Smooth muscle cell (in vitro differentiated cells): ENCODE measurements at regions not wholly inside any gene's neighbourhood (a gene's known extent, or its start where the extent isn't known, plus 50 kb on each side); places are given as distances from the start of the nearest gene placed in this dataset.
"Not testable (repeated sequence)": the region's sequence is repeated elsewhere in the genome, so short reads cannot be mapped to it uniquely, and the experiment has no call there.

Experiments used
- DNase-seq: peaks from one replicate; lab custom pipeline; 2025; ENCODE audit not compliant: unreplicated experiment; lab: John Stamatoyannopoulos, UW
- H2AFZ ChIP-seq: fragments of 200-600 bp; sonication (generic); 2 replicates; pipeline ENCODE4 v1.6.0; 2016; ENCODE audit warnings: antibody characterized with exemption, low read depth, mild to moderate bottlenecking
- H3F3A ChIP-seq: fragments of 200-600 bp; sonication (generic); 2 replicates; pipeline ENCODE4 v1.6.0; 2017; ENCODE audit warnings: antibody characterized with exemption, low read depth
- H3K27ac ChIP-seq: fragments of 200-600 bp; sonication (generic); 2 replicates; pipeline ENCODE4 v1.5.1; 2016; ENCODE audit warnings: low read depth, mild to moderate bottlenecking
- H3K27me3 ChIP-seq: fragments of 200-600 bp; sonication (generic); 2 replicates; pipeline ENCODE4 v1.6.1; 2016; ENCODE audit warnings: low read depth, mild to moderate bottlenecking
- H3K36me3 ChIP-seq: fragments of 200-600 bp; sonication (generic); 2 replicates; pipeline ENCODE4 v1.5.1; 2016; ENCODE audit warnings: low read depth
- H3K4me1 ChIP-seq: fragments of 200-600 bp; sonication (generic); 2 replicates; pipeline ENCODE4 v1.5.1; 2016; ENCODE audit warnings: low read depth
- H3K4me2 ChIP-seq: fragments of 200-600 bp; sonication (generic); 2 replicates; pipeline ENCODE4 v1.6.0; 2016; ENCODE audit warnings: mild to moderate bottlenecking
- H3K4me3 ChIP-seq: fragments of 200-600 bp; sonication (generic); 2 replicates; pipeline ENCODE4 v1.5.1; 2016; ENCODE audit warnings: mild to moderate bottlenecking
- H3K79me2 ChIP-seq: fragments of 200-600 bp; sonication (generic); 2 replicates; pipeline ENCODE4 v1.6.0; 2016; ENCODE audit warnings: low read depth, mild to moderate bottlenecking
- H3K9ac ChIP-seq: fragments of 200-600 bp; sonication (generic); 2 replicates; pipeline ENCODE4 v1.6.0; 2016; ENCODE audit warnings: low read depth
- H3K9me3 ChIP-seq: fragments of 200-600 bp; sonication (generic); replicated peaks from 2 replicates; pipeline ENCODE4 v1.5.1; 2016; ENCODE audit warnings: low read depth
- H4K20me1 ChIP-seq: fragments of 200-600 bp; sonication (generic); 2 replicates; pipeline ENCODE4 v1.6.0; 2016; ENCODE audit warnings: low read depth
- WGBS: methylation state at CpG from one replicate; pipeline ENCODE4 v1.1.7; 2016; ENCODE audit warnings: low lambda C conversion rate; 5-methylcytosine and 5-hydroxymethylcytosine counted together
- TF ChIP-seq, protein P1 (sequence below): fragments of 200-600 bp; sonication (generic); IDR thresholded peaks from 2 replicates; pipeline ENCODE4 v1.5.1; 2017; ENCODE audit warnings: borderline replicate concordance, mild to moderate bottlenecking, antibody characterized with exemption; ENCODE audit not compliant: insufficient read depth, poor library complexity, severe bottlenecking

- H4K20me1 ChIP-seq = no peaks in the 10 kb centered on the region
- 75% methylated on average over 2 of the region's 2 CpGs for WGBS
- H3K9ac ChIP-seq = no peak overlapping the region
- no peaks in the 10 kb centered on the region for H3K27me3 ChIP-seq
- H3F3A ChIP-seq = no peaks in the 10 kb centered on the region
- H2AFZ ChIP-seq = no peak overlapping the region
- H3K36me3 ChIP-seq = no peaks in the 10 kb centered on the region
- H3K4me3 ChIP-seq = no peak overlapping the region
- TF ChIP-seq, protein P1, sequence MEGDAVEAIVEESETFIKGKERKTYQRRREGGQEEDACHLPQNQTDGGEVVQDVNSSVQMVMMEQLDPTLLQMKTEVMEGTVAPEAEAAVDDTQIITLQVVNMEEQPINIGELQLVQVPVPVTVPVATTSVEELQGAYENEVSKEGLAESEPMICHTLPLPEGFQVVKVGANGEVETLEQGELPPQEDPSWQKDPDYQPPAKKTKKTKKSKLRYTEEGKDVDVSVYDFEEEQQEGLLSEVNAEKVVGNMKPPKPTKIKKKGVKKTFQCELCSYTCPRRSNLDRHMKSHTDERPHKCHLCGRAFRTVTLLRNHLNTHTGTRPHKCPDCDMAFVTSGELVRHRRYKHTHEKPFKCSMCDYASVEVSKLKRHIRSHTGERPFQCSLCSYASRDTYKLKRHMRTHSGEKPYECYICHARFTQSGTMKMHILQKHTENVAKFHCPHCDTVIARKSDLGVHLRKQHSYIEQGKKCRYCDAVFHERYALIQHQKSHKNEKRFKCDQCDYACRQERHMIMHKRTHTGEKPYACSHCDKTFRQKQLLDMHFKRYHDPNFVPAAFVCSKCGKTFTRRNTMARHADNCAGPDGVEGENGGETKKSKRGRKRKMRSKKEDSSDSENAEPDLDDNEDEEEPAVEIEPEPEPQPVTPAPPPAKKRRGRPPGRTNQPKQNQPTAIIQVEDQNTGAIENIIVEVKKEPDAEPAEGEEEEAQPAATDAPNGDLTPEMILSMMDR = no peak
- H3K27ac ChIP-seq = no peak overlapping the region
- no peaks in the 10 kb centered on the region for H3K4me1 ChIP-seq
- DNase-seq = no peak
- no peaks in the 10 kb centered on the region for H3K79me2 ChIP-seq
- H3K9me3 ChIP-seq = no peaks in the 10 kb centered on the region
- no peak overlapping the region for H3K4me2 ChIP-seq
Measured at GRCh38 chr15:24146251-24146650, 459.1 kb upstream of the NDN start.

GRCh38 chr15:24150542-24150941 lies 463.4 kb upstream of the NDN start:
- Histone ChIP-seq H3K4me1 (no peaks in the 10 kb centered on the region), H3K27ac (peak overlapping the region; percentile 12), H3K36me3 (no peaks in the 10 kb centered on the region), H3K4me3 (no peak overlapping the region), H3K4me2 (no peak overlapping the region), H3K79me2 (no peaks in the 10 kb centered on the region), H3K27me3 (no peaks in the 10 kb centered on the region), H3K9ac (no peak overlapping the region), H3K9me3 (no peaks in the 10 kb centered on the region), H3F3A (no peaks in the 10 kb centered on the region), H2AFZ (no peak overlapping the region), H4K20me1 (no peaks in the 10 kb centered on the region)
- TF ChIP-seq, protein P1 = no peak
- no peak for DNase-seq
- 77% methylated on average over 2 of the region's 2 CpGs for whole genome bisulfite sequencing

GRCh38 chr15:24158306-24158705 lies 471.2 kb upstream of the NDN start:
- not testable (repeated sequence) for H3K4me3 ChIP-seq, H3K79me2 ChIP-seq, H4K20me1 ChIP-seq, H3K4me1 ChIP-seq, DNase-seq, H3K27me3 ChIP-seq, H3F3A ChIP-seq, H3K27ac ChIP-seq, H2AFZ ChIP-seq, H3K4me2 ChIP-seq, H3K9me3 ChIP-seq, H3K36me3 ChIP-seq, H3K9ac ChIP-seq
- WGBS = 71% methylated on average over 1 of the region's 1 CpG

DNA sequence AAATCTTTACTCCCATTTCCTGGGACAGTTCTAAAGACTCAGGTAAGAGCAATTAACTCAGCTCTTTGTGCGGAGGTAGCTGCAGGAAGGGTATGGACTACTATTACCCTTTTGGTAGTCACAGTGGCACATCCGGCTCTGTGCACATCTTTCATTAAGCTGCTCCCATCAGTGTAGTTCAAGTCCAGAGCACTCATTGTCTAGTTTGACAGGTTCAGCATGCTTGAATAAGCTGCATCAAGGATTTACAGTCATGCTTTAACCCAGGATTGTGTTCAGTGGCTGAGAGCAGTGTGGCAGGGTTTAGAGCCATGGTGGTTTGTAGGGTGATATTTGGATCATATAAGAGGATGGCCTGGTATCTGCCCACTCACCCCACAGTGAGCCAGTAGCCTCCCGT lies 478.4 kb upstream of the NDN start:
- not testable (repeated sequence) for H3K27ac ChIP-seq, H2AFZ ChIP-seq, H4K20me1 ChIP-seq, H3K4me1 ChIP-seq, DNase-seq, H3K9ac ChIP-seq, H3K79me2 ChIP-seq, H3K4me2 ChIP-seq, H3F3A ChIP-seq, H3K27me3 ChIP-seq, H3K9me3 ChIP-seq, H3K36me3 ChIP-seq, H3K4me3 ChIP-seq
- WGBS = 82% methylated on average over 3 of the region's 3 CpGs

DNA sequence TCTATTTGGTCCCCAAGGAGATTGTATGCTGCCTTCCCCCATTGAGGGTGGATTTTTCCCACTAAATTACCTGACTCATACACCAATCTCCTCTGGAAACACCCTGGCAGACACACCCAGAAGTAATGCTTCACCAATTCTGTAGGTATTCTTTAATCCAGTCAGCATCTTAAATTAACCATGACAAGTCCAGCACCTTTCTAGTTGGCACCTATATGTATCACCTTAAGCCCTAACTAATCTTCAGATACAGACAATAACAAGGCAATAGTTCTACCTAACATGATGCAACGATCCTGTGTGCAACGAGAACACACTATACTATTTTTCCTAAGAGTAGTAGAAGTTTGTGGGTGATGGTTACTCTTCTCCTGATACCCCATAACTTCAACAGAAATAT lies 473.3 kb upstream of the NPAP1 start:
- not testable (repeated sequence) for H3K9me3 ChIP-seq, H2AFZ ChIP-seq, H3K4me1 ChIP-seq, H3K4me2 ChIP-seq, H3K9ac ChIP-seq, H3K36me3 ChIP-seq, H3K27me3 ChIP-seq, H3F3A ChIP-seq, H3K79me2 ChIP-seq, H3K4me3 ChIP-seq, H3K27ac ChIP-seq, H4K20me1 ChIP-seq, DNase-seq
- WGBS = 37% methylated on average over 2 of the region's 2 CpGs

DNA sequence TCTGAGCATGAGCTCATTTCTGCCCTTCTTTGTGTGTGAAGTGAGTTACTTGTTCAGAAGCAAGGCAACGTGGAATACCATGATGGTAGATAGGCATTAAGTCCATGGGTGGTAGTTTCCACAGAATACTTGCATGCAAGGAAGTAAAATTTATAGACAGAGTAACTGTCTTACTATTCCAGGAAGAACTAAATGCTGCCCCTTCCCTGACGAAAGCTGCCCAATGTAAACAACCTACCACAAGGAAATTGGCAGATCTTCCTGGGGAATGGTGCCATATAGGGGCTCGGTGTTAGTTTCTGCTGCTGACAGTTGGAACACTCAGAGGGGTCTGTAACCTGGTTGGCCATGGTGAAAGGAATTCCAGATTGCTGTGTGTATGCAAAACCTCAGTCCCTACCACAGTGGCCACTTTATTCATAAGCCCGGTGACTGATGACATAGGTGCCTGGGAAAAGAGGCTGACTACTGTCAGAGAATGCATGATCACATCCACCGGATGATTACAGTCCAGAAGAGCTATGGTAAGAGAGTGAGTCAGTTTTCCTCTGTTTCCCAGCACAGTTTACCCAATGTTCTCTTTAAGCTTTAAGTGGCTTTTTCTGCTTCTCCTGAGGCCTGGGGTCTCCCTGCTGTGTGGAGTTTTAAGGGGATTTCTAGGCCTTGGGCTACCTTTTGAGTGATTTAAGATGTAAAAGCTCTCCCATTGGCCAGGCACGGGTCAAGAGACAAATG lies 463.7 kb upstream of the NPAP1 start:
- H3K4me3 ChIP-seq, H3K27me3 ChIP-seq, H3K79me2 ChIP-seq, H3K9ac ChIP-seq, H2AFZ ChIP-seq, DNase-seq, H4K20me1 ChIP-seq, H3K4me1 ChIP-seq, H3K4me2 ChIP-seq, H3F3A ChIP-seq, H3K36me3 ChIP-seq, H3K9me3 ChIP-seq: not testable (repeated sequence)
- 67% methylated on average over 6 of the region's 6 CpGs for WGBS
- peak overlapping the region; percentile 44 for H3K27ac ChIP-seq
